Smooth muscle cell (in vitro differentiated cells): ENCODE measurements at regions not wholly inside any gene's neighbourhood (a gene's known extent, or its start where the extent isn't known, plus 50 kb on each side); places are given as distances from the start of the nearest gene placed in this dataset.
A peak's percentile ranks its signal among the peaks of the same experiment; 100 is the strongest.

ENCODE experiments used
- DNase-seq: peaks from one replicate; lab custom pipeline; 2025; ENCODE audit not compliant: unreplicated experiment; lab: John Stamatoyannopoulos, UW
- H2AFZ ChIP-seq: fragments of 200-600 bp; sonication (generic); 2 replicates; pipeline ENCODE4 v1.6.0; 2016; ENCODE audit warnings: antibody characterized with exemption, low read depth, mild to moderate bottlenecking
- H3F3A ChIP-seq: fragments of 200-600 bp; sonication (generic); 2 replicates; pipeline ENCODE4 v1.6.0; 2017; ENCODE audit warnings: antibody characterized with exemption, low read depth
- H3K27ac ChIP-seq: fragments of 200-600 bp; sonication (generic); 2 replicates; pipeline ENCODE4 v1.5.1; 2016; ENCODE audit warnings: low read depth, mild to moderate bottlenecking
- H3K27me3 ChIP-seq: fragments of 200-600 bp; sonication (generic); 2 replicates; pipeline ENCODE4 v1.6.1; 2016; ENCODE audit warnings: low read depth, mild to moderate bottlenecking
- H3K36me3 ChIP-seq: fragments of 200-600 bp; sonication (generic); 2 replicates; pipeline ENCODE4 v1.5.1; 2016; ENCODE audit warnings: low read depth
- H3K4me1 ChIP-seq: fragments of 200-600 bp; sonication (generic); 2 replicates; pipeline ENCODE4 v1.5.1; 2016; ENCODE audit warnings: low read depth
- H3K4me2 ChIP-seq: fragments of 200-600 bp; sonication (generic); 2 replicates; pipeline ENCODE4 v1.6.0; 2016; ENCODE audit warnings: mild to moderate bottlenecking
- H3K4me3 ChIP-seq: fragments of 200-600 bp; sonication (generic); 2 replicates; pipeline ENCODE4 v1.5.1; 2016; ENCODE audit warnings: mild to moderate bottlenecking
- H3K79me2 ChIP-seq: fragments of 200-600 bp; sonication (generic); 2 replicates; pipeline ENCODE4 v1.6.0; 2016; ENCODE audit warnings: low read depth, mild to moderate bottlenecking
- H3K9ac ChIP-seq: fragments of 200-600 bp; sonication (generic); 2 replicates; pipeline ENCODE4 v1.6.0; 2016; ENCODE audit warnings: low read depth
- H3K9me3 ChIP-seq: fragments of 200-600 bp; sonication (generic); replicated peaks from 2 replicates; pipeline ENCODE4 v1.5.1; 2016; ENCODE audit warnings: low read depth
- H4K20me1 ChIP-seq: fragments of 200-600 bp; sonication (generic); 2 replicates; pipeline ENCODE4 v1.6.0; 2016; ENCODE audit warnings: low read depth
- CTCF ChIP-seq: fragments of 200-600 bp; sonication (generic); IDR thresholded peaks from 2 replicates; pipeline ENCODE4 v1.5.1; 2017; ENCODE audit warnings: borderline replicate concordance, mild to moderate bottlenecking, antibody characterized with exemption; ENCODE audit not compliant: insufficient read depth, poor library complexity, severe bottlenecking
- WGBS: methylation state at CpG from one replicate; pipeline ENCODE4 v1.1.7; 2016; ENCODE audit warnings: low lambda C conversion rate; 5-methylcytosine and 5-hydroxymethylcytosine counted together

GRCh38 chr14:26191123-26191522 lies 406.7 kb downstream of the NOVA1 start:
- WGBS, result 82% methylated on average over 4 of the region's 4 CpGs

GRCh38 chr14:26190646-26191045 lies 407.2 kb downstream of the NOVA1 start:
- no peaks in the 10 kb centered on the region for H3K36me3 ChIP-seq
- no peak overlapping the region for H3K9ac ChIP-seq
- no peak overlapping the region for H3K4me3 ChIP-seq
- no peak for DNase-seq
- H3F3A ChIP-seq, result no peaks in the 10 kb centered on the region
- no peak overlapping the region for H2AFZ ChIP-seq
- H3K27ac ChIP-seq, result no peak overlapping the region
- no peaks in the 10 kb centered on the region for H4K20me1 ChIP-seq
- TF ChIP-seq CTCF, result no peak
- H3K9me3 ChIP-seq, result no peaks in the 10 kb centered on the region
- peaks cover 90% of the 10 kb centered on the region for H3K27me3 ChIP-seq
- no peaks in the 10 kb centered on the region for H3K4me1 ChIP-seq
- H3K79me2 ChIP-seq, result no peaks in the 10 kb centered on the region
- no peak overlapping the region for H3K4me2 ChIP-seq
- WGBS, result 70% methylated on average over 2 of the region's 2 CpGs

More at GRCh38 chr14:26191123-26191522, 406.7 kb downstream of the NOVA1 start:
- Histone ChIP-seq H3K79me2 (no peaks in the 10 kb centered on the region), H3K9ac (no peak overlapping the region), H3K4me2 (no peak overlapping the region), H3F3A (no peaks in the 10 kb centered on the region), H3K27ac (no peak overlapping the region), H3K4me3 (no peak overlapping the region), H3K27me3 (peaks cover 94% of the 10 kb centered on the region), H3K9me3 (no peaks in the 10 kb centered on the region), H4K20me1 (no peaks in the 10 kb centered on the region), H3K36me3 (no peaks in the 10 kb centered on the region), H2AFZ (no peak overlapping the region), H3K4me1 (no peaks in the 10 kb centered on the region)
- no peak for DNase-seq
- TF ChIP-seq CTCF, result peak; percentile 23

- no peak overlapping the region for H3K27ac ChIP-seq
- no peak overlapping the region for H2AFZ ChIP-seq
- no peak overlapping the region for H3K4me3 ChIP-seq
- no peaks in the 10 kb centered on the region for H3F3A ChIP-seq
- H3K4me2 ChIP-seq, result no peak overlapping the region
- no peak for TF ChIP-seq CTCF
- H4K20me1 ChIP-seq, result no peaks in the 10 kb centered on the region
- DNase-seq, result no peak
- 64% methylated on average over 2 of the region's 2 CpGs for WGBS
- H3K36me3 ChIP-seq, result no peaks in the 10 kb centered on the region
- H3K79me2 ChIP-seq, result no peaks in the 10 kb centered on the region
- no peak overlapping the region for H3K9ac ChIP-seq
- H3K9me3 ChIP-seq, result no peaks in the 10 kb centered on the region
- peaks cover 80% of the 10 kb centered on the region for H3K27me3 ChIP-seq
- H3K4me1 ChIP-seq, result no peaks in the 10 kb centered on the region
Measured at GRCh38 chr14:26187996-26188620, 409.7 kb downstream of the NOVA1 start.

- no peak overlapping the region for H3K4me3 ChIP-seq
- TF ChIP-seq CTCF, result no peak
- no peaks in the 10 kb centered on the region for H3K9me3 ChIP-seq
- H3K27me3 ChIP-seq, result peaks cover 53% of the 10 kb centered on the region
- H3K4me2 ChIP-seq, result no peak overlapping the region
- 66% methylated on average over 2 of the region's 2 CpGs for WGBS
- no peaks in the 10 kb centered on the region for H4K20me1 ChIP-seq
- no peak for DNase-seq
- no peak overlapping the region for H2AFZ ChIP-seq
- H3K9ac ChIP-seq, result no peak overlapping the region
- no peaks in the 10 kb centered on the region for H3K36me3 ChIP-seq
- no peaks in the 10 kb centered on the region for H3K79me2 ChIP-seq
- no peaks in the 10 kb centered on the region for H3K4me1 ChIP-seq
- H3F3A ChIP-seq, result no peaks in the 10 kb centered on the region
- no peak overlapping the region for H3K27ac ChIP-seq
Measured at GRCh38 chr14:26180221-26180620, 417.6 kb downstream of the NOVA1 start.
